ENCODE measurements at regions not wholly inside any gene's neighbourhood (a gene's known extent, or its start where the extent isn't known, plus 50 kb on each side); places are given as distances from the start of the nearest gene placed in this dataset.

DNA sequence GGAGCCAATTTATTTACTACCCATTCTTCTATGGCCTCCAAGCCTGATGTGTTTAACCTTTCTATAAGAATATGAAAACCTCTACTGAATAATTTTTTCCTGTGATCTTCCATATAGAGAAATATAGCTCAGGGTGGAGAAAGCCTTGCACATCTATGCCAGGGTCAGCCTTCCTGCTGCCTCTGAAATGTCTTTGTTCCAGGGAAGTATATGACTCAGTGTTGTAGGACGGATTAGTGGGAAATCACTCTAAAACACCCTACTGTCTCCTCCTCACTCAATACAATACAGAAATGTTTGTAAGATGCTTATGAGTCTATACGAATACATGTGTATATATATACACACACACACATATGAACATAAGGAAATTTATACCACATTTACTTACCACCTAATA, 1044.9 kb downstream of the BRINP3 start:
- H3K4me1 ChIP-seq = 0 out of 3 replicates have a peak, but pooled peaks cover 5% of the 10 kb centered on the region
- DNase-seq (ENCODE audit: low read depth in 1 of 2, low spot score in 1 of 2) = no peak
- POLR2A ChIA-PET = no interaction called here
- FAIRE-seq = no peak
- 63% methylated on average over 2 of the region's 2 CpGs for WGBS (ENCODE audit: missing lambda C conversion rate)
- no peaks in the 10 kb centered on the region for H3K9me3 ChIP-seq
- ATAC-seq = no peak
- no peak overlapping the region for H3K27ac ChIP-seq
- TF ChIP-seq FOSL2 (IDR thresholded peaks at IDR 0.05) = no peak
- TF ChIP-seq FOSL2 (CRISPR knock-in tag; IDR thresholded peaks at IDR 0.05) = no peak
- no peak for TF ChIP-seq BHLHE40 (IDR thresholded peaks at IDR 0.05; ENCODE audit: low read depth, low read length)
- no peak for TF ChIP-seq JUN (IDR thresholded peaks at IDR 0.05)
- TF ChIP-seq MAZ (IDR thresholded peaks at IDR 0.05; ENCODE audit: borderline replicate concordance, low read depth, low read length) = no peak
- no peak for TF ChIP-seq MYC (IDR thresholded peaks at IDR 0.05; ENCODE audit: borderline replicate concordance, low read length)
- TF ChIP-seq TFCP2L1 (CRISPR knock-in tag; IDR thresholded peaks at IDR 0.05) = no peak
- no peak for TF ChIP-seq ESRRA (IDR thresholded peaks at IDR 0.05; ENCODE audit: borderline replicate concordance, low read length)
- TF ChIP-seq EP300 (IDR thresholded peaks at IDR 0.05) = no peak
- no peak for TF ChIP-seq NFE2L2 (conservative IDR thresholded peaks at IDR 0.05; ENCODE audit: low read length)
- TF ChIP-seq CBX8 (IDR thresholded peaks at IDR 0.05) = no peak
- no peak for TF ChIP-seq NPAS2 (CRISPR knock-in tag; IDR thresholded peaks at IDR 0.05; ENCODE audit: borderline replicate concordance)
- no peak for TF ChIP-seq TP53 (CRISPR knock-in tag; IDR thresholded peaks at IDR 0.05)
- CTCF ChIA-PET = no interaction called here
- H3K4me3 ChIP-seq = no peak overlapping the region
- H3K4me2 ChIP-seq = no peak overlapping the region

DNA sequence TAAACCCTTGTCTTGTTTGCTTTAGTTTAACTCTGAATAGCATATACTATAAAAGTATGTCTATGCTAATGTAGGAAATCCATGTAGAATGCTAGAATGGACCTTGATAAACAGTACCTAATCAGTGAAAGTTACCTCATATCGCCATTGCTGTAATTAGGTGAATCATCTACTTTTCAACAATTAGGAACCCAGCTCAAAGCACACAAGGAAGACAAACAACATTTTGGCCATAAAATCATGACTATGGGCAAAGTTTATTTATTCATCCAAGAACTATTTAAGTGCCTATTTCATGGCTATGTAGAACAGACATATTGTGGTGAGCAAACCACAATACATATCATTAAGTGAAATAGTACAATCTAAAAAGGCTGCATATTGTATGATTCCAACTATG, 1043.2 kb downstream of the BRINP3 start:
- Histone ChIP-seq H3K4me3 (no peak overlapping the region), H3K9me3 (no peaks in the 10 kb centered on the region), H3K27ac (no peak overlapping the region), H3K4me2 (no peak overlapping the region), H3K4me1 (0 out of 3 replicates have a peak, but pooled peaks cover 5% of the 10 kb centered on the region)
- DNase-seq (ENCODE audit: low read depth in 1 of 2, low spot score in 1 of 2) = no peak
- POLR2A ChIA-PET = no interaction called here
- 50% methylated on average over 1 of the region's 1 CpG for WGBS (ENCODE audit: missing lambda C conversion rate)
- no peak for ATAC-seq
- TF ChIP-seq SREBF2 (IDR thresholded peaks at IDR 0.05) (no peak), CHD2 (IDR thresholded peaks at IDR 0.05; ENCODE audit: low read length, partially characterized antibody) (no peak), TFCP2L1 (CRISPR knock-in tag; IDR thresholded peaks at IDR 0.05) (no peak), HOXB5 (CRISPR knock-in tag; IDR thresholded peaks at IDR 0.05) (no peak), HEYL (CRISPR knock-in tag; IDR thresholded peaks at IDR 0.05) (no peak), FOSL2 (IDR thresholded peaks at IDR 0.05) (no peak), FOSL2 (CRISPR knock-in tag; IDR thresholded peaks at IDR 0.05) (no peak), RAD21 (conservative IDR thresholded peaks at IDR 0.05 in 1 of 2, IDR thresholded peaks at IDR 0.05 in 1 of 2) (no peak), ZSCAN20 (CRISPR knock-in tag; IDR thresholded peaks at IDR 0.05) (no peak)
- TF ChIP-seq, protein P1, sequence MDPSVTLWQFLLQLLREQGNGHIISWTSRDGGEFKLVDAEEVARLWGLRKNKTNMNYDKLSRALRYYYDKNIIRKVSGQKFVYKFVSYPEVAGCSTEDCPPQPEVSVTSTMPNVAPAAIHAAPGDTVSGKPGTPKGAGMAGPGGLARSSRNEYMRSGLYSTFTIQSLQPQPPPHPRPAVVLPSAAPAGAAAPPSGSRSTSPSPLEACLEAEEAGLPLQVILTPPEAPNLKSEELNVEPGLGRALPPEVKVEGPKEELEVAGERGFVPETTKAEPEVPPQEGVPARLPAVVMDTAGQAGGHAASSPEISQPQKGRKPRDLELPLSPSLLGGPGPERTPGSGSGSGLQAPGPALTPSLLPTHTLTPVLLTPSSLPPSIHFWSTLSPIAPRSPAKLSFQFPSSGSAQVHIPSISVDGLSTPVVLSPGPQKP (IDR thresholded peaks at IDR 0.05; ENCODE audit: low read depth, low read length) = no peak
- CTCF ChIA-PET = no interaction called here
- FAIRE-seq = no peak

DNA sequence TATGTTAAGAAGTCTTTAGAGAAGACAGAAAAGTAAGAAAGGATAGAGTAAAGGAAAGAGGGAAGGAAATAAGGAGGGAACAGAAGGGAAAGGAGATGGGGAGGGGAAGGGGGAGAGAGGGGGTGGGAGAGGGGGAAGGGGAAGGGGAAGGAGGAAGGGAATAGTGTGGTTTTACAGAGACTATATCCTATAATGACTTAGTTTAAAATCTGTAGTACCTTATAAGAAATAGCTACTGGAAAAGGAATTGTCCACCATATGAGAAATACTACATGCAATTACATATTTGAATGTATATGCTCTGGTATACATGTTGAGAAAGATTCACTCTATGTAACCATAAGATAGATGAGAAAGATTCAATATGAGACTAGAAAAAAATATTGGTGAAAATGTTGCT, 1042.3 kb downstream of the BRINP3 start:
- FAIRE-seq = no peak
- ChIA-PET POLR2A (no interaction called here), CTCF (no interaction called here)
- TF ChIP-seq, protein P1 (IDR thresholded peaks at IDR 0.05; ENCODE audit: low read depth, low read length) = no peak
- TF ChIP-seq CEBPB (IDR thresholded peaks at IDR 0.05) (no peak), JUNB (IDR thresholded peaks at IDR 0.05) (no peak), MYC (IDR thresholded peaks at IDR 0.05; ENCODE audit: borderline replicate concordance, low read length) (no peak)
- TF ChIP-seq, protein P2, sequence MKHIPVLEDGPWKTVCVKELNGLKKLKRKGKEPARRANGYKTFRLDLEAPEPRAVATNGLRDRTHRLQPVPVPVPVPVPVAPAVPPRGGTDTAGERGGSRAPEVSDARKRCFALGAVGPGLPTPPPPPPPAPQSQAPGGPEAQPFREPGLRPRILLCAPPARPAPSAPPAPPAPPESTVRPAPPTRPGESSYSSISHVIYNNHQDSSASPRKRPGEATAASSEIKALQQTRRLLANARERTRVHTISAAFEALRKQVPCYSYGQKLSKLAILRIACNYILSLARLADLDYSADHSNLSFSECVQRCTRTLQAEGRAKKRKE (CRISPR knock-in tag; IDR thresholded peaks at IDR 0.05; ENCODE audit: low read depth) = no peak
- H3K4me3 ChIP-seq = no peak overlapping the region
- no peaks in the 10 kb centered on the region for H3K9me3 ChIP-seq
- H3K27ac ChIP-seq = no peak overlapping the region
- H3K4me1 ChIP-seq = 0 out of 3 replicates have a peak, but pooled peaks cover 5% of the 10 kb centered on the region
- ATAC-seq = no peak
- no peak for DNase-seq (ENCODE audit: low read depth in 1 of 2, low spot score in 1 of 2)
- H3K4me2 ChIP-seq = no peak overlapping the region

All from A549 (cell line).